Spleen (tissue), 11 donors: ENCODE measurements at regions not wholly inside any gene's neighbourhood (a gene's known extent, or its start where the extent isn't known, plus 50 kb on each side); places are given as distances from the start of the nearest gene placed in this dataset.

Experiments used
- DNase-seq: peaks from one replicate; pipeline ENCODE4 v3.0.0-alpha.2; 2020
- H3K27ac ChIP-seq, 8 donors: fragments of 200-600 bp; sonication (generic) in 7 of 8; 1 replicate in 4 of 8; 2 replicates in 4 of 8; pipeline versions ENCODE4 v1.5.0 to v1.8.0; 2016 to 2021; ENCODE audit warnings: inconsistent platforms in 4 of 8, mild to moderate bottlenecking in 4 of 8, moderate library complexity in 1 of 8
- H3K27me3 ChIP-seq, 7 donors: fragments of 200-600 bp; sonication (generic) in 6 of 7; replicated peaks in 1 of 7; 1 replicate in 4 of 7; 2 replicates in 3 of 7; pipeline versions ENCODE4 v1.5.0 to v1.8.0; 2016 to 2021; ENCODE audit warnings: inconsistent platforms in 3 of 7, mild to moderate bottlenecking in 1 of 7
- H3K36me3 ChIP-seq, 6 donors: fragments of 200-600 bp; sonication (generic) in 5 of 6; 1 replicate in 4 of 6; 2 replicates in 2 of 6; pipeline versions ENCODE4 v1.5.0 to v1.8.0; 2016 to 2021; ENCODE audit warnings: inconsistent platforms in 2 of 6
- H3K4me1 ChIP-seq, 6 donors: fragments of 200-600 bp; sonication (generic) in 5 of 6; 1 replicate in 3 of 6; 2 replicates in 3 of 6; pipeline versions ENCODE4 v1.5.0 to v1.8.0; 2016 to 2021; ENCODE audit warnings: inconsistent platforms in 3 of 6
- H3K4me3 ChIP-seq, 8 donors: fragments of 200-600 bp; sonication (generic) in 7 of 8; 1 replicate in 4 of 8; 2 replicates in 4 of 8; pipeline versions ENCODE4 v1.5.0 to v1.8.0; 2016 to 2021; ENCODE audit warnings: inconsistent platforms in 4 of 8, mild to moderate bottlenecking in 4 of 8, moderate library complexity in 2 of 8
- H3K9me3 ChIP-seq, 8 donors: fragments of 200-600 bp; sonication (generic) in 7 of 8; 1 replicate in 4 of 8; 2 replicates in 4 of 8; pipeline versions ENCODE4 v1.5.0 to v1.8.0; 2016 to 2021; ENCODE audit warnings: inconsistent platforms in 4 of 8
- POLR2A ChIP-seq, 3 donors: fragments of 450-650 bp; IDR thresholded peaks; one replicate each; pipeline ENCODE4 v1.5.1; 2017; ENCODE audit warnings: antibody characterized with exemption in 3 of 3, mild to moderate bottlenecking in 1 of 3
- POLR2AphosphoS5 ChIP-seq, 3 donors: sonication (generic); formaldehyde crosslinking; IDR thresholded peaks; one replicate each; pipeline ENCODE4 v1.5.1; 2017; ENCODE audit warnings: antibody characterized with exemption in 3 of 3
- WGBS, 5 donors: extraction: QIAGEN DNeasy Blood & Tissue Kit in 3 of 5; methylation state at CpG; one replicate each; pipeline versions ENCODE4 v1.1.5 to v1.1.7; 2013 to 2018; 5-methylcytosine and 5-hydroxymethylcytosine counted together
- intact Hi-C: fragments of 100-400 bp; cut with DNase I; formaldehyde crosslinking; loops from one replicate; pipeline ENCODE4 v1.15.0; 2023; ENCODE audit warnings: low total_unique reads
- TF ChIP-seq, protein P1 (sequence below), 11 experiments: fragments of 200-600 bp in 7 of 11; fragments of 450-650 bp in 4 of 11; sonication (generic) in 4 of 11; IDR thresholded peaks in 8 of 11; conservative IDR thresholded peaks in 3 of 11; 1 replicate in 7 of 11; 2 replicates in 4 of 11; pipeline versions ENCODE4 v1.4.0 to v1.8.0; 2016 to 2021; ENCODE audit warnings: antibody characterized with exemption in 11 of 11, inconsistent platforms in 4 of 11, mild to moderate bottlenecking in 1 of 11
- donor health status: healthy with polysubstance abuse.
- donor health status: DM: no; HTN: no; CAD: no; lungs with moderate emphysema.
- donor health status: DM: no; HTN: no; CAD: no.
- donor health status: Bipolar disorder and iron deficiency.
- donor health status: healthy.
- donor health status: DM: no; HTN: no; CAD: no.
- donor health status: DM: yes; HTN: yes; CAD: no.

DNA sequence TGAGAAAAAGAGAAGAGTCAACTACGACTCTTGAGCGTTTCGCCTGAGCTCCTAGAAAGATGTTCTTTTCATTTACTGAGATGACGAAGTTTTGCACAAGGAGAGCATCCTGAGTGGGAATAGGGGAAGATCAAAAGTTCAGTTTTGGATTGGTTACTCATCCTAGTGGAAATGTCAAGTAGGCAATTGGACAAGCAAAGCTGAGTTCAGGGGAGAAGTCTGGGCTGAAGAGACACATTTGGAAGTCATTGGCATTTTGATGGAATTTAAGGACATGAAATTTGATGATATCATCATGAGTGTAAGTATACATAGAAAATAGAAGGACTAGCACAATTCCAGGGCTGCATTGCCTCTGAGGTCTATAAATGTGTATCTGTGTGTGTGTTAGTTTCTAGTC is 416.6 kb downstream of the RAD51AP2 start:
- Histone ChIP-seq H3K27me3 (no peaks in the 10 kb centered on the region), H3K9me3 (no peaks in the 10 kb centered on the region), H3K36me3 (no peaks in the 10 kb centered on the region), H3K27ac (no peak overlapping the region), H3K4me3 (no peak overlapping the region), H3K4me1 (no peaks in the 10 kb centered on the region)
- intact Hi-C loops = no loop called here
- TF ChIP-seq POLR2AphosphoS5 (IDR thresholded peaks at IDR 0.05) = no peak
- 86 to 94% (median 89%) methylated on average over 4 of the region's 4 CpGs for WGBS, 5 donors
- no peak for DNase-seq

DNA sequence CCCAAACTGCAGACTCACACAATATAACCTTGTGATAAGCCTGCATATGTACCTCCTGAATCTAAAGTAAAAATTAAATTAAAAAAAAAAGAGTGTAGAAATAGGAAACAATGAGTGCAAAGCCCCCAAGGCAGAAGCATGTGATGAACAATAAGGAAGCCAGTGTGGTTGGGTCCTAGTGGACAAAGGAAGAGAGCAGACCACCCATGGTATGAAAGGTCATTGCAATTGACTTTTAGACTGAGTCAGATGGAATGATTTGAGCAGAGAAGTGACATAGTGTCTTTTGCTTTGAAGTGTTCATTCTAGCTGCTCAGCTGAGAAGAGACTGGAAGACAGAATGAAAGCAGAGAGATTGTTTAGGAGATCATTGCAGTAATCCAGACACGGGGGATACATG is 417.1 kb downstream of the RAD51AP2 start:
- no peaks in the 10 kb centered on the region for H3K36me3 ChIP-seq
- no peaks in the 10 kb centered on the region for H3K9me3 ChIP-seq
- no peaks in the 10 kb centered on the region for H3K27me3 ChIP-seq
- H3K4me3 ChIP-seq = no peak overlapping the region
- H3K27ac ChIP-seq = no peak overlapping the region
- intact Hi-C loops = no loop called here
- WGBS, 5 donors = 65 to 81% (median 76%) methylated on average over 1 of the region's 1 CpG
- H3K4me1 ChIP-seq = no peaks in the 10 kb centered on the region
- DNase-seq = no peak
- no peak for TF ChIP-seq POLR2A (IDR thresholded peaks at IDR 0.05)

DNA sequence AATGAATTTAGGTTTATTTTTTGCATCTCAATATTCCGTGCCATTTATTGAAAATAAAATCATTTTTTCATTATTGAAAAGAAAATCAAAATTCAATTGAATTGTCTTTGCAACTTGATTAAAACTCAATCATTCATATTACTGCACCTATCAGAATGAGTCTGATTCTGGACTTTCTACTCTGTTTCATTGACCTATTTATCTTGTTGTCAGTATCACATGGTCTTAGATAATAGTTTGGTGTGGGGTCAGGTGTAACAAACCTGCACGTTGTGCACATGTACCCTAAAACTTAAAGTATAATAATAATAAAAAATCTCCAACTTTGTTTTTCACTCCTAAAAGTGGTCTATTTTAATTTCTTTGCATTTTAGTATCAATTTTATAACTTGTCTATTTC is 422.9 kb downstream of the RAD51AP2 start:
- 89 to 92% (median 90%) methylated on average over 2 of the region's 2 CpGs for WGBS, 5 donors
- DNase-seq = no peak
- Histone ChIP-seq H3K9me3 (no peaks in the 10 kb centered on the region), H3K4me1 (no peaks in the 10 kb centered on the region), H3K4me3 (no peak overlapping the region), H3K36me3 (no peaks in the 10 kb centered on the region), H3K27ac (no peak overlapping the region), H3K27me3 (no peaks in the 10 kb centered on the region)
- intact Hi-C loops = no loop called here
- TF ChIP-seq, protein P1, sequence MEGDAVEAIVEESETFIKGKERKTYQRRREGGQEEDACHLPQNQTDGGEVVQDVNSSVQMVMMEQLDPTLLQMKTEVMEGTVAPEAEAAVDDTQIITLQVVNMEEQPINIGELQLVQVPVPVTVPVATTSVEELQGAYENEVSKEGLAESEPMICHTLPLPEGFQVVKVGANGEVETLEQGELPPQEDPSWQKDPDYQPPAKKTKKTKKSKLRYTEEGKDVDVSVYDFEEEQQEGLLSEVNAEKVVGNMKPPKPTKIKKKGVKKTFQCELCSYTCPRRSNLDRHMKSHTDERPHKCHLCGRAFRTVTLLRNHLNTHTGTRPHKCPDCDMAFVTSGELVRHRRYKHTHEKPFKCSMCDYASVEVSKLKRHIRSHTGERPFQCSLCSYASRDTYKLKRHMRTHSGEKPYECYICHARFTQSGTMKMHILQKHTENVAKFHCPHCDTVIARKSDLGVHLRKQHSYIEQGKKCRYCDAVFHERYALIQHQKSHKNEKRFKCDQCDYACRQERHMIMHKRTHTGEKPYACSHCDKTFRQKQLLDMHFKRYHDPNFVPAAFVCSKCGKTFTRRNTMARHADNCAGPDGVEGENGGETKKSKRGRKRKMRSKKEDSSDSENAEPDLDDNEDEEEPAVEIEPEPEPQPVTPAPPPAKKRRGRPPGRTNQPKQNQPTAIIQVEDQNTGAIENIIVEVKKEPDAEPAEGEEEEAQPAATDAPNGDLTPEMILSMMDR (IDR thresholded peaks at IDR 0.05 in 8 of 11, conservative IDR thresholded peaks at IDR 0.05 in 3 of 11) = no peak
- TF ChIP-seq POLR2AphosphoS5 (IDR thresholded peaks at IDR 0.05) = no peak
- TF ChIP-seq POLR2A (IDR thresholded peaks at IDR 0.05) = no peak

DNA sequence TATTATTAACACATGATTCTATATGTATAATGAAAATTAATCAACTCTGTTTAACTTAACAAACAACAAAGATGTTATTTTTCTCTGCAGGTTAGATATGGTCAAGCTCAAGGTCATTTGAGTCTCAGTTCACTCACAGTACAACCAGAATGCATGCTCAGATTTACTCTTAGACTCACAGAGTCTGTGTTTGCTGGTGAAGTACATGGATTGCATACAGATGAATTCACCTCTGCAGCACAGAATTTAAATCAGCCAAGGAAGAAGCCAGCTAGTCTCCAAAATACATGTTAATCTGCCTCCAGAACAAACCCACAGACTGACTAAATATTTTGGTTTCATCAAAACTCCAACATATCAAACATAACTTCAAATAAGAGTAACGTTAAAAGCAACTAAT is 424.5 kb downstream of the RAD51AP2 start:
- Histone ChIP-seq H3K4me1 (no peaks in the 10 kb centered on the region), H3K27ac (no peak overlapping the region), H3K36me3 (no peaks in the 10 kb centered on the region), H3K9me3 (no peaks in the 10 kb centered on the region), H3K4me3 (no peak overlapping the region), H3K27me3 (no peaks in the 10 kb centered on the region)
- WGBS, 5 donors = 66 to 90% (median 70%) methylated on average over 1 of the region's 1 CpG
- no peak for TF ChIP-seq POLR2A (IDR thresholded peaks at IDR 0.05)
- TF ChIP-seq, protein P1 (IDR thresholded peaks at IDR 0.05 in 8 of 11, conservative IDR thresholded peaks at IDR 0.05 in 3 of 11) = no peak
- TF ChIP-seq POLR2AphosphoS5 (IDR thresholded peaks at IDR 0.05) = no peak
- intact Hi-C loops = no loop called here
- DNase-seq = no peak

DNA sequence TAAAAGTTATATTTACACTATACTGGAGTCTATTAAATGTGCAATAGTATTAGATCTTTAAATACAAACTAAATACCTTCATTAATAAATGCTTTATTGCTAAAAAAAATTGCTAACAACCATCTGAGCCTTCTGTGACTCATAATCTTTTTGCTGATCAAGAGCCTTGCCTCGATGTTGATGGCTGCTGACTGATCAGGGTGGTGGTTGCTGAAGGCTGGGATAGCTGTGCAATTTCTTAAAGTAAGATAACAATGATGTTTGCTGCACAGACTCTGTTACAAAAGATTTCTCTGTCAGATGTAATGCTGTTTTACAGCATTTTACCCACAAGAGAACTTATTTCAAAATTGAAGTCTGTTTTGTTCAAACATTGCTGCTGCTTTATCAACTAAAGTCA is 421.4 kb upstream of the CYRIA start:
- intact Hi-C loops = no loop called here
- DNase-seq = no peak
- Histone ChIP-seq H3K36me3 (no peaks in the 10 kb centered on the region), H3K4me1 (no peaks in the 10 kb centered on the region), H3K9me3 (no peaks in the 10 kb centered on the region), H3K4me3 (no peak overlapping the region), H3K27me3 (no peaks in the 10 kb centered on the region), H3K27ac (no peak overlapping the region)
- 56 to 79% (median 74%) methylated on average over 1 of the region's 1 CpG for WGBS, 5 donors
- TF ChIP-seq, protein P1 (IDR thresholded peaks at IDR 0.05 in 8 of 11, conservative IDR thresholded peaks at IDR 0.05 in 3 of 11) = no peak
- TF ChIP-seq POLR2AphosphoS5 (IDR thresholded peaks at IDR 0.05) = no peak
- no peak for TF ChIP-seq POLR2A (IDR thresholded peaks at IDR 0.05)
